Right cardiac atrium (tissue), 5 donors: ENCODE measurements at regions not wholly inside any gene's neighbourhood (a gene's known extent, or its start where the extent isn't known, plus 50 kb on each side); places are given as distances from the start of the nearest gene placed in this dataset.
A peak's percentile ranks its signal among the peaks of the same experiment; 100 is the strongest.

Experiments
- ATAC-seq, 2 donors: fragments of 200-7000 bp; cut with Tn5 transposase; one replicate each; pipeline versions ENCODE4 v1.8.0 to v1.9.1; 2020; ENCODE audit warnings: moderate library complexity in 2 of 2, mild to moderate bottlenecking in 1 of 2
- DNase-seq, 3 donors: peaks; one replicate each; pipeline ENCODE4 v3.0.0-alpha.2; 2020
- H3K27ac ChIP-seq: one replicate; pipeline ENCODE4 v1.5.1; 2013; ENCODE audit warnings: mild to moderate bottlenecking, low read length, control low read depth, moderate library complexity
- H3K27me3 ChIP-seq: one replicate; pipeline ENCODE4 v1.6.1; 2013; ENCODE audit not compliant: control insufficient read depth, insufficient read depth
- H3K4me1 ChIP-seq: one replicate; pipeline ENCODE4 v1.6.1; 2013; ENCODE audit warnings: low read length; ENCODE audit not compliant: control insufficient read depth, insufficient read depth
- H3K4me3 ChIP-seq: one replicate; pipeline ENCODE4 v1.5.1; 2013; ENCODE audit warnings: low read length, control low read depth
- H3K9me3 ChIP-seq: one replicate; pipeline ENCODE4 v1.6.1; 2013; ENCODE audit warnings: low read length; ENCODE audit not compliant: control insufficient read depth
- WGBS: extraction: QIAGEN DNeasy Blood & Tissue Kit; methylation state at CpG from one replicate; pipeline ENCODE4 v1.1.7; 2013; 5-methylcytosine and 5-hydroxymethylcytosine counted together
- intact Hi-C, 4 donors: fragments of 100-400 bp; cut with DNase I; formaldehyde crosslinking; loops; one replicate each; pipeline versions ENCODE4 v1.11.0 to v1.14.0; 2022 to 2023
- donor health status: healthy with polysubstance abuse.
- donor health status: DM: no; HTN: yes; CAD: no.
- donor health status: DM: no; HTN: no; CAD: no.
- donor health status: DM: no; HTN: yes; CAD: no; lungs with severe emphysema.
- donor health status: DM: yes; HTN: yes; CAD: no.

DNA sequence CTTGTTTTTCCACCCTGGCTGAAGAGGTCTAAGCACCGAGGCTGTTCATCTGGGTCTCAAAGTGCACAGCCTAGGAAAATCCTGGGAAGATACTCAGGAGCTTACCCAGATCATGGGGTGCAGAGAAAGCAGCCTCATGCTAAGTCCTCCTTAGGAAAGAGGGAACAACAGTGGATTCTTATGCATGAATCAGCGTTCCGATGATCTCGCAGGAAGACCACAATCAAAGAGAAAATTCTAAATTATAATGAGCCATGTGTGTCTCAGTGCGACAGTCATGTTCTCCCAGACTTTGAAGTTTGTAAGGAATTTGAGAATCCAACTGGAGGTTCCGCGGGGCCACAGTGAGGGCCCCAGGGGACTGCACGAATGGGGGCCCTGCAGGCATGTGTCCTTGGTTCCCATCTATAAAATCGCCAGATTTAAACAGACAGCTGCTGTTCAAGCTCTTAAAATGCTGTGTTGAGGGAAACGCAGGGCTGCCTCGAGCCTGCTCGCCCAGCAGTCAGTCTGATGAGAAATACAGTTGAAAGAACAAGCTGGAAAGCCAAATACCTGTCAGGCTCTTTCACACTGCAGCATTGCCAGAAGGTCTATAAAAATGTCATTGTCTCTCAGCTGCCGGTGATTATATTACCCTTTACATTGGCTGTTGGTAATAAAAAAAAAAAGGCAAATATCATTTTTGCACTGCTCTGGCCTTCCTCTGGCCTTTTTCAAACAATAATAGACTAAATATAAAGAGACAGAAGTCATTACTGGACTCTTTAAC lies 152.1 kb downstream of the PMP22 start:
- intact Hi-C loops, result no loop called here
- H3K27ac ChIP-seq, result no peak overlapping the region
- no peaks in the 10 kb centered on the region for H3K9me3 ChIP-seq
- no peak overlapping the region for H3K4me3 ChIP-seq
- peak in 1 of 2 donors; percentile 70 for ATAC-seq
- DNase-seq, result no peak
- WGBS, result 55% methylated on average over 13 of the region's 13 CpGs
- no peaks in the 10 kb centered on the region for H3K27me3 ChIP-seq
- H3K4me1 ChIP-seq, result no peaks in the 10 kb centered on the region

DNA sequence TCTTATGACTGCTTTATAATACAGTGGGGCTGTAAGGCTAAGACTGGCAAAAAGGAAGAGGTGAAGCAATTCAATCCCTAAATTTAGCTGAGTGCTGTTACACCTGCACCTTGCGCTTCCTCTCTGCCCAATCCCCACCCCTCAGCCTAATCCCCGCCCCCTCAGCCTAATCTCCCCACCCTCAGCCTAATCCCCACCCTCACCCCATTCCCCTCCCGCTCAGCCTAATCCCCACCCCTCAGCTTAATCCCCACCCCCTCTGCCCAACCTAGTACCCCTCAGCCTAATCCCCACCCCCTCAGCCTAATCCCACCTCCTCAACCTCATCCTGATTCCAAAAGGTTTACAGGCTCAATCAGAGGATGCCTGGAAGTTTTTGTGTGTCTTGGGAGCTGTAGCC lies 155.5 kb downstream of the PMP22 start:
- H3K9me3 ChIP-seq, result no peaks in the 10 kb centered on the region
- no peaks in the 10 kb centered on the region for H3K27me3 ChIP-seq
- intact Hi-C loops, result no loop called here
- 58% methylated on average over 3 of the region's 3 CpGs for WGBS
- no peaks in the 10 kb centered on the region for H3K4me1 ChIP-seq
- H3K27ac ChIP-seq, result no peak overlapping the region
- H3K4me3 ChIP-seq, result no peak overlapping the region
- ATAC-seq, result no peak
- no peak for DNase-seq

DNA sequence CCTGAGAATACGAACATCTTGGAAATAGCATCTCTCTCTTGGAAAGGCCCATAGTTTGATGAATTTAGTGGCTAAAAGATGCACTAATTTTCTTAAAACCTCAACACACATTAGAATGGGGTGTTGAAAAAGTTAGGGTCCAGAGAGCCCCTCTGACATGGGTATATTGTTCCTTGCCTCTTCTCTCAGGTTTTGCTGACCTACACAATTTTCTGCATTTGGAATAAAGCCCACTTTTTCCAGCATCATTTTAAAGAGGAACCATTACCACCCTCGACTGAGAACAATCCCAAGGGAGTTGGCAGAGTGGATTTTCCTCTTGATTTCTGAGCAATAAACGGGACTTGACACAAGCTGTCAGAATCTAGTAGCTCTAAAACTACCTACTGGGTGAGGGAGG lies 156.1 kb downstream of the PMP22 start:
- Histone ChIP-seq H3K4me3 (no peak overlapping the region), H3K9me3 (no peaks in the 10 kb centered on the region), H3K27ac (no peak overlapping the region), H3K27me3 (no peaks in the 10 kb centered on the region), H3K4me1 (no peaks in the 10 kb centered on the region)
- 51% methylated on average over 3 of the region's 3 CpGs for WGBS
- ATAC-seq (no peak), DNase-seq (no peak)
- intact Hi-C loops, result no loop called here

DNA sequence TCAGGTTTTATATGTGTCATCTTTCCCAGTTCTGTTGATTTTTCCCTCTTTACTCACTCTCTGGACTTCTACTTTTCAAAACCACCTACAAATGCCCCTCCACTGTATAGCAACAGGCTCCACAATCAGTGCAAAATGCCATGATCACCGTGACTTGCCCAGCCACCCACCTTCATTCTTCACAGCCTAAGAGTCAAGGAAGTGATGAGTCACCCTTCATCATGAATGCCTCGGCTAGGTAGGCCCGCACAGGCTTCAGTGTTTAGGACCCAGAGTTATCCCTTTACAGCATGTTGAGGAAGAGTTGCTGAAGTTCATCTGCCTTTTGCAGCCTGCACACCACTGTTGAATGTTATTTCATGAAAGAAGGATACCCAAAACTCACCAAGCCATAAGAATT lies 158.6 kb downstream of the PMP22 start:
- no peaks in the 10 kb centered on the region for H3K4me1 ChIP-seq
- WGBS, result 58% methylated on average over 3 of the region's 3 CpGs
- intact Hi-C loops, result no loop called here
- peak overlapping the region; percentile 43 for H3K27ac ChIP-seq
- no peaks in the 10 kb centered on the region for H3K27me3 ChIP-seq
- no peak for ATAC-seq
- no peak for DNase-seq
- no peak overlapping the region for H3K4me3 ChIP-seq
- no peaks in the 10 kb centered on the region for H3K9me3 ChIP-seq

DNA sequence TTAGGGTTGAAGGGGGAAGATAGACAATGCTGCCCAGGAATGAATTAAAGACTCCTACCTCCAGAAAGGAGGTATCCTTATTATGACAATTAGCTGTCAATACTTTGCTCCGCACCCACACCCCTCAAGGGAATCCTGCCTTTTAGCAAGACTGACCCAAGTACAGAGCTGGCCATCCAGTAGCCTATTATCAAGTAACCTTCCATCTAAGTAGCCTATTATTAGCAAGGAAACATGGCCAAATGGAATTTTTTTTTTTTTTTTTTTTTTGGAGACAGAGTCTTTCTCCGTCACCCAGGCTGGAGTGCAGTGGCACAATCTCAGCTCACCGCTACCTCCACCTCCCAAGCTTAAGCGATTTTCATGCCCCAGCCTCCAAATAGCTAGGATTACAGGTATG lies 161.3 kb downstream of the PMP22 start:
- H3K4me3 ChIP-seq, result no peak overlapping the region
- DNase-seq (no peak), ATAC-seq (peak in 1 of 2 donors; percentile 32)
- no peaks in the 10 kb centered on the region for H3K9me3 ChIP-seq
- H3K4me1 ChIP-seq, result no peaks in the 10 kb centered on the region
- intact Hi-C loops, result no loop called here
- H3K27me3 ChIP-seq, result no peaks in the 10 kb centered on the region
- 74% methylated on average over 4 of the region's 4 CpGs for WGBS
- H3K27ac ChIP-seq, result peak overlapping the region; percentile 6

DNA sequence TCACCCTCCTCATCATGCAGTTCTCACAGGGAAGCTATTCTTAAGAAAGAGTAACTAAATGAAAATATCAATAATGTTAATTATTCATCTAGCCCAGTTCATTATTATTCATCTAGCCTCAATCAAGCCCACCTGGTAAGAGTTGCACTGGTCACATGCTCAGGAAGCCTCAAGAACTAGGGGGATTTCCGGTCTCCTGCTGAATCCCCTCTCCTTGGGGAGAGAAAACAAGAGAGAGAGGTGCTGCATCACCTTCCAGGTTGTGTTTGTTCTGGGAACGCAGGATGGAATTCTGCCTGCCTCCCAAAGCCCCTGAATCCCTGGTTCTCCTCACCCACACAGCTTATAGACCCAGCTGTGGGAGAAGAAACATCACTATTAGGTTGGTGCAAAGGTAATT lies 164.0 kb downstream of the PMP22 start:
- Histone ChIP-seq H3K9me3 (no peaks in the 10 kb centered on the region), H3K27ac (no peak overlapping the region), H3K27me3 (no peaks in the 10 kb centered on the region), H3K4me3 (no peak overlapping the region), H3K4me1 (no peaks in the 10 kb centered on the region)
- no peak for DNase-seq
- intact Hi-C loops, result no loop called here
- ATAC-seq, result no peak
- WGBS, result 73% methylated on average over 2 of the region's 2 CpGs

DNA sequence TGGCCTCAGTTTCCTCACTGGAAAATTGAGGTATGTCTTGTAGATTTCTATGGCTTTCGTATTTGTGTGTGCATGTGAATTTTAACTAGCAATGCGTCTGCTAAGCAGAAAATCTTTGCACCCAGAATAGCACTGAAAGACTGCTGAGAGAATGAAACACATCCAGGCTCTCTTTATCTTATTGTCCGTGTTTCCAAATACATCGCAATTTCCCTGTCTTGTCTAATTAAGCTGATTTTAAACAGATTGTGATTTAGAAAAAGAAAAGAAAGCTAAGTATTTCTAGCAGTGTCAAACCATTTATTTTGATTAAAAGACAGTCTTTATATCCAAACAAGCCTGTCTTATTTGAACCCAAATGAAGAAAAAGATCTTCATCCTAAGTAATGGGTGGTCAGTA lies 168.6 kb downstream of the PMP22 start:
- H3K27me3 ChIP-seq, result no peaks in the 10 kb centered on the region
- DNase-seq (no peak), ATAC-seq (no peak)
- H3K4me3 ChIP-seq, result no peak overlapping the region
- no peaks in the 10 kb centered on the region for H3K9me3 ChIP-seq
- intact Hi-C loops, result no loop called here
- no peak overlapping the region for H3K27ac ChIP-seq
- 61% methylated on average over 4 of the region's 4 CpGs for WGBS
- H3K4me1 ChIP-seq, result no peaks in the 10 kb centered on the region

DNA sequence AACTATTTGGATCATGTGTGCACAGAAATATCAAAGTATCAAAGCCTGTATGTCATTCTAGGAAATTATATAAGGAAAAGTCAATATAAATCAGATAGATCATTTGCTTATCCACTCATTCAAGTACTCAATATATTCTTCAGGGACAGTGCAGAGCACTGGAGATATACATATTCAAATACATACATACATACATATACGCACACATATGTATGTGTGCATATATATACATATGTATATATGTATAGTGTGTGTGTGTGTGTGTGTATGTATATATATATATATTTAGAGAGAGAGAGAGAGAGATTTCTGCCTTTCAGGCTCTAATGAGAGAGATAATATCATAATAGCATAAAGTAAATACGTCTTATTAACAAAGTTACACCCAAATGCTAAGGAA lies 169.2 kb downstream of the PMP22 start:
- ATAC-seq, result no peak
- Histone ChIP-seq H3K9me3 (no peaks in the 10 kb centered on the region), H3K27ac (no peak overlapping the region), H3K4me3 (no peak overlapping the region), H3K27me3 (no peaks in the 10 kb centered on the region), H3K4me1 (no peaks in the 10 kb centered on the region)
- DNase-seq, result no peak
- WGBS, result 90% methylated on average over 2 of the region's 2 CpGs
- intact Hi-C loops, result no loop called here

DNA sequence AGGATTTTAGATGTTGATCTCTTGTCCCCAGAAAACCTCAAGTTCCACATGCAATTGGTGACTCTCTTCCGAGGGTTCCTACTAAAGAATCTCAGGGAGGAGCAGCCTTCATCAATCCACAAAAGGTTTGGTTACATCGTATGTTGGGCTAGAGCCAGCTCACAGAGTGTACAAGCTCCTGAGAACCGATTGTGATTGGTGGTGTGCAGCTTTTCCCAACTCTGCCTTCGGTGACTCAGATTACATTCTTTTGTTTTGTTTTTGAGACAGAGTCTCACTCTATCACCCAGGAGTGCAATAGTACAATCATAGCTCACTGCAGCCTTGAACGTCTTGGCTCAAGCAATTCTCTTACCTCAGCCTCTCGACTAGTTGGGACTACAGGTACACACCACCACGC lies 172.4 kb downstream of the PMP22 start:
- no peaks in the 10 kb centered on the region for H3K4me1 ChIP-seq
- peak overlapping the region; percentile 10 for H3K27ac ChIP-seq
- H3K4me3 ChIP-seq, result no peak overlapping the region
- no peaks in the 10 kb centered on the region for H3K27me3 ChIP-seq
- no peak for DNase-seq
- 62% methylated on average over 7 of the region's 7 CpGs for WGBS
- peak; percentile 13 to 35 for ATAC-seq
- intact Hi-C loops, result no loop called here
- no peaks in the 10 kb centered on the region for H3K9me3 ChIP-seq

DNA sequence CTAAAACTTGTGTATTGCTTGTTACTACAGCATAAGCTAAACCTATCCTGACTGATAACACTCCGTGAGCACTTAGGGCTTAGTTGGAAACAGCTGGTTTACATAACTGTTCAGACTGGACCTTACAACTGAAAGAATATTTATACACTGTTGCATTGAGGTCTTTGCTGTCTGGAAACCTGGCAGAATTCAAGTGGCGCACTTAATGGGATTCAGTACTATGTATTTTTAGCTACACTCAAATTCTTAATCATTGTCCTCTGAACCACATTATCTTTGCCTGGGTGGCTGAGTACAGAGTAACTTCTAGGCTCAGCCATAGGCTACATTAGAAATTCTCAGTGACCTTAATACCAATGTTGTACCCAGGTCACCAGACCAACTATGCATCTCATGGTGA lies 172.9 kb downstream of the PMP22 start:
- H3K4me1 ChIP-seq, result no peaks in the 10 kb centered on the region
- intact Hi-C loops, result no loop called here
- peak overlapping the region; percentile 99 for H3K27ac ChIP-seq

DNA sequence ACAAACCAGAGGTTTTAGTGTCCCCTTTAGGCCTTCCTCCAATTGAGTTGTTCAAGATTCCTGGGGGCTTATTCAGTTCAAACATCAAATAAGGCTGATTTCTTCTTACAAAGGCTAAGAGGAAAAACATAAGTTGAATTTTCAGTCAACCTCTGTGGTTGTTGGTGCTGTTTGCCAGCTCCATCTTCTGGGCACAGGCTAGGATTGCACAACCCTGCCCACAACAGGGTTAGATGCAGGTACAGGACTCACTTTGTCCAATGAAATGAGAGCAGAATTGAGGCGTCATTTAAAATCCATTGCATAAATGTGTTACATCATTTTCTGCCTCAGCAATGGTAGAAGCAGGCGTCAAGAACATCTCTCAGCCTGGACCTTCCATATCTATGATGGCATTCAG lies 173.3 kb downstream of the PMP22 start:
- intact Hi-C loops, result no loop called here
- H3K4me3 ChIP-seq, result no peak overlapping the region
- no peaks in the 10 kb centered on the region for H3K4me1 ChIP-seq
- 79% methylated on average over 2 of the region's 2 CpGs for WGBS
- H3K27ac ChIP-seq, result peak overlapping the region; percentile 99
- no peak for DNase-seq
- H3K9me3 ChIP-seq, result no peaks in the 10 kb centered on the region
- no peaks in the 10 kb centered on the region for H3K27me3 ChIP-seq
- no peak for ATAC-seq

More for the DNA sequence above, 172.9 kb downstream of the PMP22 start:
- no peak overlapping the region for H3K4me3 ChIP-seq
- H3K9me3 ChIP-seq, result no peaks in the 10 kb centered on the region
- ATAC-seq (peak; percentile 75 to 84), DNase-seq (no peak)
- H3K27me3 ChIP-seq, result no peaks in the 10 kb centered on the region
- WGBS, result 49% methylated on average over 2 of the region's 2 CpGs

DNA sequence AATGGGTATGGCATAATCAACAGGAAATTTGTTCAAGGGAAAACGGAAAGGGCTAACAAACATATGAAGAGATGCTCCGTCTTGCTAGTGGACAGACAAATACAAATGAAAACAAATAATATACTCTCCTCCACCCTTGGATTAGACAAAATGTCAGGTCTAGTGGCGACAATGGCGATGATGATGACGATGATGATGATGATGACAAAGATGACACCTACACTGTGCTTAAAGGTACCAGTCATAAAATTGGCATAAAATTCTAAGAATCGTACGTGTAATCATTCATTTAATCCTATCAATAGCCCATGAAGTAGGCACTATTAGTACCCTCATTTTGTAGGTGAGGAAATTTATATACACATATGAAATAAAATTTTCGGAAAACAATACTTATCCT lies 174.6 kb downstream of the PMP22 start:
- Histone ChIP-seq H3K27ac (no peak overlapping the region), H3K27me3 (no peaks in the 10 kb centered on the region), H3K4me1 (no peaks in the 10 kb centered on the region), H3K4me3 (no peak overlapping the region), H3K9me3 (no peaks in the 10 kb centered on the region)
- WGBS, result 89% methylated on average over 8 of the region's 8 CpGs
- intact Hi-C loops, result no loop called here
- DNase-seq (no peak), ATAC-seq (no peak)
